Caki2 (cell line): ENCODE measurements at regions not wholly inside any gene's neighbourhood (a gene's known extent, or its start where the extent isn't known, plus 50 kb on each side); places are given as distances from the start of the nearest gene placed in this dataset.

Source experiments
- DNase-seq: peaks from one replicate; pipeline ENCODE4 v3.0.0-alpha.2; 2015; ENCODE audit warnings: low read depth
- in situ Hi-C: cut with HindIII; loops from 2 replicates; pipeline ENCODE4 v1.10.0; 2016; ENCODE audit warnings: low sequenced_read_pairs, low pct_unique_long_range_greater_than_20kb, mixed read lengths

- DNase-seq = no peak
- in situ Hi-C loops = no loop called here
Observed at GRCh38 chr3:193777524-193777923, 184.5 kb downstream of the OPA1 start.

- DNase-seq = no peak
- in situ Hi-C loops = no loop called here
Observed at GRCh38 chr3:193778676-193779075, 185.7 kb downstream of the OPA1 start.

GRCh38 chr3:193779933-193780332 lies 186.9 kb downstream of the OPA1 start:
- in situ Hi-C loops = no loop called here

GRCh38 chr3:193780397-193780796 lies 187.4 kb downstream of the OPA1 start:
- in situ Hi-C loops = no loop called here
- DNase-seq = no peak

More at GRCh38 chr3:193779933-193780332, 186.9 kb downstream of the OPA1 start:
- no peak for DNase-seq

- DNase-seq = peak; percentile 72
- in situ Hi-C loops = no loop called here
Observed at GRCh38 chr3:193780810-193781478, 187.9 kb downstream of the OPA1 start.

GRCh38 chr3:193782276-193782647 lies 189.3 kb downstream of the OPA1 start:
- peak; percentile 92 for DNase-seq
- in situ Hi-C loops = no loop called here

- in situ Hi-C loops = no loop called here
Observed at GRCh38 chr3:193782747-193783146, 189.7 kb downstream of the OPA1 start.

GRCh38 chr3:193783166-193783896 lies 190.3 kb downstream of the OPA1 start:
- in situ Hi-C loops = no loop called here
- peak; percentile 40 for DNase-seq

More at GRCh38 chr3:193782747-193783146, 189.7 kb downstream of the OPA1 start:
- peak; percentile 24 for DNase-seq

- in situ Hi-C loops = no loop called here
- no peak for DNase-seq
Observed at GRCh38 chr3:193784822-193785221, 191.8 kb downstream of the OPA1 start.

- in situ Hi-C loops = no loop called here
- DNase-seq = no peak
Observed at GRCh38 chr3:193787496-193787870, 194.5 kb downstream of the OPA1 start.

GRCh38 chr3:193788189-193788991 lies 195.4 kb downstream of the OPA1 start:
- in situ Hi-C loops = no loop called here
- peak; percentile 25 for DNase-seq

- DNase-seq = no peak
- in situ Hi-C loops = no loop called here
Observed at GRCh38 chr3:193789455-193789854, 196.4 kb downstream of the OPA1 start.

GRCh38 chr3:193790086-193790990 lies 197.3 kb downstream of the OPA1 start:
- in situ Hi-C loops = no loop called here
- no peak for DNase-seq

GRCh38 chr3:193791041-193792032 lies 198.3 kb downstream of the OPA1 start:
- in situ Hi-C loops = no loop called here
- DNase-seq = no peak

GRCh38 chr3:193793123-193793522 lies 200.1 kb downstream of the OPA1 start:
- in situ Hi-C loops = no loop called here
- no peak for DNase-seq

- DNase-seq = no peak
- in situ Hi-C loops = no loop called here
Observed at GRCh38 chr3:193794002-193794881, 201.2 kb downstream of the OPA1 start.
